WTC11 (cell line): ENCODE measurements at regions not wholly inside any gene's neighbourhood (a gene's known extent, or its start where the extent isn't known, plus 50 kb on each side); places are given as distances from the start of the nearest gene placed in this dataset.

Experiments used
- ATAC-seq: fragments of 200-7000 bp; cut with Tn5 transposase; 2 replicates; pipeline ENCODE4 v1.10.0; 2021; ENCODE audit warnings: mild to moderate bottlenecking, moderate library complexity
- CTCF ChIA-PET: fragments of 300-600 bp; sonication (Branson Sonifier 250); formaldehyde crosslinking; loops from one replicate; lab custom pipeline; 2021; ENCODE audit warnings: antibody characterized with exemption; lab: Charles Lee
- POLR2A ChIA-PET: fragments of 350-600 bp; sonication (Branson Sonifier 250); formaldehyde crosslinking; loops from one replicate; lab custom pipeline; 2021; ENCODE audit warnings: antibody characterized with exemption; lab: Charles Lee
- DNase-seq: peaks from one replicate; pipeline ENCODE4 v3.0.0; 2021; ENCODE audit warnings: low spot score
- H3K27ac Mint-ChIP-seq: 2 replicates; pipeline ENCODE4 v1.8.0; 2021; ENCODE audit warnings: mixed read lengths
- H3K27me3 Mint-ChIP-seq: 2 replicates; pipeline ENCODE4 v1.8.0; 2021; ENCODE audit warnings: low read depth, mild to moderate bottlenecking, moderate library complexity, mixed read lengths
- H3K36me3 Mint-ChIP-seq: 2 replicates; pipeline ENCODE4 v1.8.0; 2021; ENCODE audit warnings: mixed read lengths
- H3K4me1 Mint-ChIP-seq: 2 replicates; pipeline ENCODE4 v1.8.0; 2022; ENCODE audit warnings: mixed read lengths
- H3K4me3 Mint-ChIP-seq: 2 replicates; pipeline ENCODE4 v1.8.0; 2021; ENCODE audit warnings: mild to moderate bottlenecking, moderate library complexity, mixed read lengths
- H3K9me3 Mint-ChIP-seq: 2 replicates; pipeline ENCODE4 v1.8.0; 2021; ENCODE audit warnings: mixed read lengths
- ARID4B ChIP-seq: sonication (generic); formaldehyde crosslinking; IDR thresholded peaks from 2 replicates; pipeline ENCODE4 v1.8.0; 2023; ENCODE audit warnings: missing genetic modification reagents, mild to moderate bottlenecking, borderline replicate concordance
- CBFB ChIP-seq: sonication (generic); formaldehyde crosslinking; IDR thresholded peaks from 2 replicates; pipeline ENCODE4 v1.8.1; 2022; ENCODE audit warnings: mild to moderate bottlenecking, low read depth, missing genetic modification reagents
- CDX4 ChIP-seq: fragments of 250-450 bp; sonication (Bioruptor Pico); IDR thresholded peaks from 2 replicates; pipeline ENCODE4 v1.9.0; 2021; ENCODE audit warnings: moderate library complexity, mild to moderate bottlenecking, inconsistent platforms, borderline replicate concordance
- E2F1 ChIP-seq: sonication (generic); formaldehyde crosslinking; IDR thresholded peaks from 2 replicates; pipeline ENCODE4 v1.8.0; 2022; ENCODE audit warnings: mild to moderate bottlenecking, missing genetic modification reagents
- E2F5 ChIP-seq: sonication (generic); formaldehyde crosslinking; IDR thresholded peaks from 2 replicates; pipeline ENCODE4 v1.8.1; 2022; ENCODE audit warnings: mild to moderate bottlenecking, moderate library complexity, missing genetic modification reagents
- ETV6 ChIP-seq: sonication (generic); formaldehyde crosslinking; IDR thresholded peaks from 2 replicates; pipeline ENCODE4 v1.8.1; 2022; ENCODE audit warnings: mild to moderate bottlenecking, missing genetic modification reagents
- FOXK1 ChIP-seq: sonication (generic); formaldehyde crosslinking; IDR thresholded peaks from 2 replicates; pipeline ENCODE4 v1.8.0; 2022; ENCODE audit warnings: mild to moderate bottlenecking, moderate library complexity, missing genetic modification reagents
- FOXP4 ChIP-seq: sonication (generic); formaldehyde crosslinking; IDR thresholded peaks from 2 replicates; pipeline ENCODE4 v1.8.0; 2022; ENCODE audit warnings: mild to moderate bottlenecking, missing genetic modification reagents
- NFATC4 ChIP-seq: fragments of 250-450 bp; sonication (Bioruptor Pico); IDR thresholded peaks from 2 replicates; pipeline ENCODE4 v1.9.0; 2021; ENCODE audit warnings: mild to moderate bottlenecking
- STAT6 ChIP-seq: sonication (generic); formaldehyde crosslinking; conservative IDR thresholded peaks from 2 replicates; pipeline ENCODE4 v1.8.1; 2023; ENCODE audit warnings: mild to moderate bottlenecking, low read depth, missing genetic modification reagents, moderate library complexity
- USF1 ChIP-seq: sonication (generic); formaldehyde crosslinking; IDR thresholded peaks from 2 replicates; pipeline ENCODE4 v1.8.0; 2022; ENCODE audit warnings: mild to moderate bottlenecking, missing genetic modification reagents
- ZNF219 ChIP-seq: sonication (generic); formaldehyde crosslinking; IDR thresholded peaks from 2 replicates; pipeline ENCODE4 v1.8.0; 2023; ENCODE audit warnings: missing genetic modification reagents, mild to moderate bottlenecking, borderline replicate concordance
- ZNF416 ChIP-seq: fragments of 250-450 bp; sonication (Bioruptor Pico); IDR thresholded peaks from 2 replicates; pipeline ENCODE4 v1.9.0; 2021; ENCODE audit warnings: mild to moderate bottlenecking, inconsistent platforms
- ZNF512 ChIP-seq: sonication (generic); formaldehyde crosslinking; IDR thresholded peaks from 2 replicates; pipeline ENCODE4 v1.8.1; 2022; ENCODE audit warnings: missing genetic modification reagents, borderline replicate concordance

GRCh38 chr1:73144311-73144710, 862.0 kb upstream of the NEGR1 start:
- POLR2A ChIA-PET = no interaction called here

GRCh38 chr1:73136975-73137374, 854.6 kb upstream of the NEGR1 start:
- Mint-ChIP-seq H3K27ac (no peak overlapping the region), H3K36me3 (peaks cover 12% of the 10 kb centered on the region), H3K4me3 (no peak overlapping the region), H3K27me3 (no peaks in the 10 kb centered on the region), H3K9me3 (peaks cover 21% of the 10 kb centered on the region), H3K4me1 (peaks cover 8% of the 10 kb centered on the region)
- ATAC-seq (no peak), DNase-seq (no peak)
- ChIA-PET CTCF (no interaction called here), POLR2A (interaction anchor here (0.6 kb wide), 1 partner anchor 594 kb away, joined by 8 read pairs; no protein-coding TSS in a partner anchor)
- no peak for TF ChIP-seq ZNF512
- TF ChIP-seq CDX4 (CRISPR knock-in tag) = no peak
- no peak for TF ChIP-seq FOXP4
- no peak for TF ChIP-seq ETV6 (CRISPR knock-in tag)
- TF ChIP-seq FOXK1 = no peak
- TF ChIP-seq ZNF416 (CRISPR knock-in tag) = no peak
- no peak for TF ChIP-seq CBFB (CRISPR knock-in tag)
- TF ChIP-seq ARID4B (CRISPR knock-in tag) = no peak
- no peak for TF ChIP-seq NFATC4 (CRISPR knock-in tag)
- TF ChIP-seq STAT6 (CRISPR knock-in tag) = no peak
- TF ChIP-seq E2F1 (CRISPR knock-in tag) = no peak
- TF ChIP-seq E2F5 = no peak
- TF ChIP-seq ZNF219 (CRISPR knock-in tag) = no peak
- no peak for TF ChIP-seq USF1

More at GRCh38 chr1:73144311-73144710, 862.0 kb upstream of the NEGR1 start:
- CTCF ChIA-PET = no interaction called here
- Mint-ChIP-seq H3K27ac (no peak overlapping the region), H3K4me3 (no peak overlapping the region), H3K4me1 (peaks cover 13% of the 10 kb centered on the region), H3K9me3 (peaks cover 70% of the 10 kb centered on the region), H3K27me3 (no peaks in the 10 kb centered on the region), H3K36me3 (peaks cover 44% of the 10 kb centered on the region)
- DNase-seq = no peak
- no peak for ATAC-seq
- no peak for TF ChIP-seq FOXP4
